ENCODE measurements at regions not wholly inside any gene's neighbourhood (a gene's known extent, or its start where the extent isn't known, plus 50 kb on each side); places are given as distances from the start of the nearest gene placed in this dataset.

DNA sequence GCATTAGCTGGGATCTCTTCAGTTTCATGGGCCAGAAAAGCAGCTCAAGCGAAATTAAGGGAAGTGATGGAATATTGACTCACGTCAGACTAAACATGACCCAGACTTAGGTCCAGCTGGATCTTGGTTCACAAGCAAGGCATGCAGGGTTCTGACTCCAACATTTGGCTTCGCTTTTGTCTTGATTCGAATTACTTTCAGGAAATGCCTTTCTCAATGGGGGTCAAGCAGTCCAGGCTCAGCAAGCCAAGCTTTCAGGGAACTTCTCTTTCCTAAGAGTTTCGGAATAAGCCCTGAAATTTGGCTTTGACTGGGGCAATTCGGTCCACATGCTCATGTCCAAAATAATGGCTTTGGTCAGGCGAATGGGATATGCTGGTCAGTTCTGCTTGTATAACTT lies 678.7 kb upstream of the TMEM132C start:
- no peak for TF ChIP-seq HDAC6 (IDR thresholded peaks at IDR 0.05; ENCODE audit: low read depth, low read length)
- no peak for TF ChIP-seq TBP (IDR thresholded peaks at IDR 0.05; ENCODE audit: low read depth, low read length)
